Parathyroid adenoma (tissue), 2 donors: ENCODE measurements at regions not wholly inside any gene's neighbourhood (a gene's known extent, or its start where the extent isn't known, plus 50 kb on each side); places are given as distances from the start of the nearest gene placed in this dataset.

Experiments
- H2AFZ ChIP-seq: fragments of 300-600 bp; sonication (generic); one replicate; pipeline ENCODE4 v1.7.0; 2017; ENCODE audit warnings: antibody characterized with exemption, mild to moderate bottlenecking
- H3K27ac ChIP-seq: fragments of 300-600 bp; sonication (generic); one replicate; pipeline ENCODE4 v1.7.0; 2017
- H3K27me3 ChIP-seq: fragments of 300-600 bp; sonication (generic); one replicate; pipeline ENCODE4 v1.7.0; 2017; ENCODE audit warnings: low read length; ENCODE audit not compliant: control insufficient read depth, insufficient read depth
- H3K36me3 ChIP-seq: fragments of 300-600 bp; sonication (generic); one replicate; pipeline ENCODE4 v1.7.0; 2017; ENCODE audit warnings: low read length; ENCODE audit not compliant: control insufficient read depth, insufficient read depth
- H3K4me1 ChIP-seq: fragments of 300-600 bp; sonication (generic); one replicate; pipeline ENCODE4 v1.7.0; 2017; ENCODE audit warnings: control low read depth
- H3K4me2 ChIP-seq: fragments of 300-600 bp; sonication (generic); one replicate; pipeline ENCODE4 v1.7.0; 2017; ENCODE audit warnings: low read length
- H3K4me3 ChIP-seq: fragments of 300-600 bp; sonication (generic); one replicate; pipeline ENCODE4 v1.7.0; 2017; ENCODE audit warnings: low read depth, low read length
- H3K79me2 ChIP-seq: fragments of 300-600 bp; sonication (generic); one replicate; pipeline ENCODE4 v1.7.0; 2017; ENCODE audit warnings: control low read depth
- H3K9ac ChIP-seq: fragments of 300-600 bp; sonication (generic); one replicate; pipeline ENCODE4 v1.7.0; 2017; ENCODE audit warnings: mild to moderate bottlenecking
- H3K9me3 ChIP-seq: fragments of 300-600 bp; sonication (generic); one replicate; pipeline ENCODE4 v1.7.0; 2017; ENCODE audit warnings: low read length; ENCODE audit not compliant: control insufficient read depth
- CTCF ChIP-seq: fragments of 300-600 bp; sonication (generic); IDR thresholded peaks from one replicate; pipeline ENCODE4 v1.7.0; 2017; ENCODE audit warnings: antibody characterized with exemption, mild to moderate bottlenecking
- donor health status: primary hyperparathyroidism.

GRCh38 chr2:78023356-78023755 lies 501.2 kb upstream of the LRRTM4 start:
- no peak for TF ChIP-seq CTCF
- no peaks in the 10 kb centered on the region for H3K9me3 ChIP-seq
- no peaks in the 10 kb centered on the region for H3K27me3 ChIP-seq
- no peak overlapping the region for H3K4me2 ChIP-seq
- H3K27ac ChIP-seq = no peak overlapping the region
- H3K4me3 ChIP-seq = no peak overlapping the region
- H3K79me2 ChIP-seq = no peaks in the 10 kb centered on the region
- H3K36me3 ChIP-seq = no peaks in the 10 kb centered on the region
- H2AFZ ChIP-seq = no peak overlapping the region
- H3K4me1 ChIP-seq = no peaks in the 10 kb centered on the region
- no peak overlapping the region for H3K9ac ChIP-seq

GRCh38 chr2:78024996-78025395 lies 502.8 kb upstream of the LRRTM4 start:
- Histone ChIP-seq H3K27me3 (no peaks in the 10 kb centered on the region), H3K4me1 (no peaks in the 10 kb centered on the region), H2AFZ (no peak overlapping the region), H3K9ac (no peak overlapping the region), H3K36me3 (no peaks in the 10 kb centered on the region), H3K27ac (no peak overlapping the region), H3K4me3 (no peak overlapping the region), H3K4me2 (no peak overlapping the region), H3K79me2 (no peaks in the 10 kb centered on the region), H3K9me3 (no peaks in the 10 kb centered on the region)
- no peak for TF ChIP-seq CTCF

- Histone ChIP-seq H3K9me3 (no peaks in the 10 kb centered on the region), H3K9ac (no peak overlapping the region), H2AFZ (no peak overlapping the region), H3K4me3 (no peak overlapping the region), H3K4me1 (no peaks in the 10 kb centered on the region), H3K36me3 (no peaks in the 10 kb centered on the region), H3K27ac (no peak overlapping the region), H3K27me3 (no peaks in the 10 kb centered on the region), H3K79me2 (no peaks in the 10 kb centered on the region), H3K4me2 (no peak overlapping the region)
- TF ChIP-seq CTCF = no peak
Observed at GRCh38 chr2:78029392-78029995, 507.3 kb upstream of the LRRTM4 start.

GRCh38 chr2:78034706-78035105 lies 512.5 kb upstream of the LRRTM4 start:
- TF ChIP-seq CTCF = no peak
- Histone ChIP-seq H3K79me2 (no peaks in the 10 kb centered on the region), H3K9me3 (no peaks in the 10 kb centered on the region), H3K4me2 (no peak overlapping the region), H2AFZ (no peak overlapping the region), H3K4me3 (no peak overlapping the region), H3K27ac (no peak overlapping the region), H3K4me1 (no peaks in the 10 kb centered on the region), H3K36me3 (no peaks in the 10 kb centered on the region), H3K27me3 (no peaks in the 10 kb centered on the region), H3K9ac (no peak overlapping the region)

- H3K27me3 ChIP-seq = no peaks in the 10 kb centered on the region
- no peak overlapping the region for H3K27ac ChIP-seq
- H3K9ac ChIP-seq = no peak overlapping the region
- no peak overlapping the region for H2AFZ ChIP-seq
- H3K36me3 ChIP-seq = no peaks in the 10 kb centered on the region
- H3K4me2 ChIP-seq = no peak overlapping the region
- H3K79me2 ChIP-seq = no peaks in the 10 kb centered on the region
- H3K4me1 ChIP-seq = no peaks in the 10 kb centered on the region
- H3K4me3 ChIP-seq = no peak overlapping the region
- no peaks in the 10 kb centered on the region for H3K9me3 ChIP-seq
- TF ChIP-seq CTCF = no peak
Observed at GRCh38 chr2:78035804-78036203, 513.6 kb upstream of the LRRTM4 start.
